IMR-90 (cell line): ENCODE measurements at regions not wholly inside any gene's neighbourhood (a gene's known extent, or its start where the extent isn't known, plus 50 kb on each side); places are given as distances from the start of the nearest gene placed in this dataset.

Source experiments
- ATAC-seq: fragments of 200-7000 bp; cut with Tn5 transposase; 2 replicates; pipeline ENCODE4 v1.9.1; 2020; ENCODE audit warnings: low read depth, mild to moderate bottlenecking, moderate library complexity
- BruUV-seq: library from RNA; stranded (reverse); fragments of 400-500 nt; replicated peaks from 2 replicates; lab custom pipeline; 2021; lab: Mats Ljungman, UMichigan
- CTCF ChIA-PET: fragments of 300-600 bp; formaldehyde crosslinking; extraction: SDS; loops from one replicate; lab custom pipeline; 2021; ENCODE audit warnings: antibody characterized with exemption; lab: Yijun Ruan, JAX
- POLR2A ChIA-PET: fragments of 300-600 bp; sonication (Branson Sonifier 250); formaldehyde crosslinking; loops from one replicate; lab custom pipeline; 2022; ENCODE audit warnings: antibody characterized with exemption; ENCODE audit not compliant: unreplicated experiment; lab: Charles Lee
- DNase-seq: peaks from one replicate; pipeline ENCODE4 v3.0.0; 2013
- H2AFZ ChIP-seq: replicated peaks from 2 replicates; pipeline ENCODE3; 2013; ENCODE audit warnings: low read length, mild to moderate bottlenecking; ENCODE audit not compliant: poor library complexity
- H2AK5ac ChIP-seq: 2 replicates; pipeline ENCODE4 v1.6.1; 2013; ENCODE audit warnings: low read depth, low read length, inconsistent platforms
- H2AK9ac ChIP-seq: replicated peaks from 2 replicates; pipeline ENCODE3; 2013; ENCODE audit warnings: mild to moderate bottlenecking, low read depth, low read length, moderate library complexity; ENCODE audit not compliant: poor library complexity
- H2BK120ac ChIP-seq: 2 replicates; pipeline ENCODE4 v1.6.1; 2013; ENCODE audit warnings: low read depth, low read length, inconsistent platforms
- H2BK15ac ChIP-seq: 3 replicates; pipeline ENCODE4 v1.6.1; 2013; ENCODE audit warnings: low read depth, low read length, inconsistent platforms
- H2BK20ac ChIP-seq: 2 replicates; pipeline ENCODE4 v1.6.1; 2013; ENCODE audit warnings: low read depth, mild to moderate bottlenecking, inconsistent platforms, low read length, moderate library complexity
- H2BK5ac ChIP-seq: 2 replicates; pipeline ENCODE4 v1.6.1; 2013; ENCODE audit warnings: mild to moderate bottlenecking, low read depth, low read length, inconsistent platforms; ENCODE audit not compliant: poor library complexity, severe bottlenecking
- H3K14ac ChIP-seq: replicated peaks from 2 replicates; pipeline ENCODE4 v1.6.1; 2013; ENCODE audit warnings: low read depth, low read length, inconsistent platforms
- H3K18ac ChIP-seq: 2 replicates; pipeline ENCODE4 v1.6.1; 2013; ENCODE audit warnings: low read depth, low read length, control low read depth
- H3K23ac ChIP-seq: 2 replicates; pipeline ENCODE4 v1.6.1; 2013; ENCODE audit warnings: low read depth, low read length, inconsistent platforms
- H3K27ac ChIP-seq: 2 replicates; pipeline ENCODE4 v1.5.1; 2013; ENCODE audit warnings: mild to moderate bottlenecking, control low read depth, low read length; ENCODE audit not compliant: insufficient read depth
- H3K27me3 ChIP-seq: 2 replicates; pipeline ENCODE4 v1.6.1; 2013; ENCODE audit warnings: low read length; ENCODE audit not compliant: control insufficient read depth, insufficient read depth
- H3K36me3 ChIP-seq: 2 replicates; pipeline ENCODE4 v1.6.1; 2013; ENCODE audit warnings: low read length, mixed read lengths; ENCODE audit not compliant: control insufficient read depth, insufficient read depth
- H3K4ac ChIP-seq: 2 replicates; pipeline ENCODE4 v1.6.1; 2013; ENCODE audit warnings: low read depth, low read length, inconsistent platforms
- H3K4me1 ChIP-seq: 2 replicates; pipeline ENCODE4 v1.6.1; 2013; ENCODE audit warnings: low read length, mixed read lengths; ENCODE audit not compliant: control insufficient read depth, insufficient read depth
- H3K4me2 ChIP-seq: 2 replicates; pipeline ENCODE4 v1.6.1; 2013; ENCODE audit warnings: low read depth, mild to moderate bottlenecking, control low read depth, low read length, moderate library complexity
- H3K4me3 ChIP-seq: 2 replicates; pipeline ENCODE4 v1.5.1; 2013; ENCODE audit warnings: low read depth, mild to moderate bottlenecking, control low read depth, low read length, moderate library complexity; ENCODE audit not compliant: insufficient read depth
- H3K56ac ChIP-seq: 2 replicates; pipeline ENCODE4 v1.6.1; 2013; ENCODE audit warnings: low read length, inconsistent platforms; ENCODE audit not compliant: insufficient read depth; ENCODE audit errors: extremely low read depth
- H3K79me1 ChIP-seq, 2 experiments: 2 replicates each; pipeline ENCODE4 v1.6.1; 2013; ENCODE audit warnings: low read length in 2 of 2, inconsistent platforms in 1 of 2, low read depth in 1 of 2
- H3K9ac ChIP-seq: 2 replicates; pipeline ENCODE4 v1.6.1; 2013; ENCODE audit warnings: low read depth, low read length, control low read depth
- H3K9me1 ChIP-seq: 2 replicates; pipeline ENCODE4 v1.6.1; 2013; ENCODE audit warnings: low read length, inconsistent platforms; ENCODE audit not compliant: insufficient read depth
- H3K9me3 ChIP-seq: 2 replicates; pipeline ENCODE4 v1.6.1; 2013; ENCODE audit warnings: low read length; ENCODE audit not compliant: control insufficient read depth, insufficient read depth
- H4K20me1 ChIP-seq: 2 replicates; pipeline ENCODE4 v1.6.1; 2013; ENCODE audit warnings: low read length, inconsistent platforms; ENCODE audit not compliant: insufficient read depth
- H4K5ac ChIP-seq: 2 replicates; pipeline ENCODE4 v1.6.1; 2013; ENCODE audit warnings: mild to moderate bottlenecking, low read depth, low read length, control low read depth
- H4K8ac ChIP-seq, 2 experiments: 2 replicates each; pipeline ENCODE4 v1.6.1; 2013; ENCODE audit warnings: low read depth in 2 of 2, low read length in 2 of 2, control low read depth in 1 of 2, inconsistent platforms in 1 of 2
- H4K91ac ChIP-seq: 2 replicates; pipeline ENCODE4 v1.6.1; 2013; ENCODE audit warnings: low read depth, low read length, inconsistent platforms; ENCODE audit not compliant: insufficient read depth
- BHLHE40 ChIP-seq: fragments of 150-350 bp; IDR thresholded peaks from 2 replicates; pipeline ENCODE4 v1.6.1; 2016; ENCODE audit warnings: mild to moderate bottlenecking, low read depth, low read length
- NFE2L2 ChIP-seq: fragments of 150-350 bp; IDR thresholded peaks from 2 replicates; pipeline ENCODE4 v1.6.1; 2016; ENCODE audit warnings: low read depth, mild to moderate bottlenecking, low read length
- RCOR1 ChIP-seq: IDR thresholded peaks from 2 replicates; pipeline ENCODE4 v1.6.1; 2012; ENCODE audit warnings: mild to moderate bottlenecking, low read length, improper control_type of control experiment; ENCODE audit not compliant: insufficient replicate concordance
- RFX5 ChIP-seq: IDR thresholded peaks from 2 replicates; pipeline ENCODE4 v1.8.0; 2012; ENCODE audit warnings: low read depth, mild to moderate bottlenecking, low read length, moderate library complexity
- WGBS, 2 experiments: methylation state at CpG; one replicate each; pipeline versions ENCODE4 v1.1.5 to v1.1.7; 2013; ENCODE audit warnings: missing lambda C conversion rate in 2 of 2; ENCODE audit not compliant: insufficient read length in 1 of 2; ENCODE audit errors: extremely low coverage in 2 of 2; 5-methylcytosine and 5-hydroxymethylcytosine counted together
- dilution Hi-C: fragments of 300-500 bp; cut with HindIII; formaldehyde crosslinking; loops from one replicate; pipeline ENCODE4 v1.14.3; 2018; ENCODE audit warnings: low sequenced_read_pairs; ENCODE audit not compliant: unreplicated experiment
- in situ Hi-C: fragments of 300-500 bp; cut with MboI; formaldehyde crosslinking; loops from 3 replicates; pipeline ENCODE4 v1.14.3; 2019; ENCODE audit warnings: low sequenced_read_pairs, inconsistent platforms, mixed read lengths
- intact Hi-C: fragments of 100-400 bp; cut with micrococcal nuclease; formaldehyde crosslinking; loops from 2 replicates; pipeline ENCODE4 v1.10.0; 2022

DNA sequence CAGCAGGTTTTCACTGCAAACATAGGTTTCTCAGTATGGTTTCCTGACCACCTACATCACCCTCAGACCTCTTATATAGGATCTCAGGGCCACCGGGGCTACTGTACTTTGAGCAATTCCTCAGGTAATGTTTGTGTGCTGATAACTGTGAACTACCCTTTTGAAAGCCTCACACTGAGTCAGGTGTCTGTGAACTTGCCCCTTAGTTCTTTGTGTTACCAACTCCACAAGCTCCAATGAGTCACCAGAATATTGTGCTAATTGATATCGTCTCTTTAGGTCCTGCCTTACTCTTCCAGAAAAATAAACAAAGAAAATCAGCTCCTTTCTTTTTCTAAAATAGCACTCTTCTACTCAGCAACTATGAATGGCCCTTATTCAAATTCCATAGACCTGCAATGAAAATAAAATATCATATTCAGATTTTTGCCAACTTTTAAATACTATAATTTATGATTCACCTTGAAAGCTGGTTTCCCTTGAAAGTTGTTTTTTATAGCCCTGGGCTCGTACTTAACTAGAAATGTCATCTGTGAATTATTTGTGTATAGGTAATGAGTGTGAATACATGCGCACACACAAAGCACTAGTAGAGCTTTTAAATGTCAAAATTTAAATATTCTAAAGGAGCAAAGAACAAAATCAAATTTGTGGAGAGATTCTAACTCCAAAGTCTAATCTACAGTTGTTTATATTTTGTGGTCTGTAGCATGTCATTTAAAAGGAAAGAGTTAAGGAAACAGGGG lies 88.1 kb upstream of the WARS2 start:
- H3K79me1 ChIP-seq = no peaks in the 10 kb centered on the region
- WGBS, 2 experiments = no CpG with 5 or more reads among the region's 4 CpGs
- no peak overlapping the region for H4K8ac ChIP-seq
- no peaks in the 10 kb centered on the region for H3K9me1 ChIP-seq
- H4K20me1 ChIP-seq = no peaks in the 10 kb centered on the region
- ChIA-PET CTCF (interaction anchor here (0.9 kb wide), 1 partner anchor 17 kb away, joined by 3 read pairs; no protein-coding TSS in a partner anchor), POLR2A (no interaction called here)
- no peak overlapping the region for H2AK9ac ChIP-seq
- in situ Hi-C loops (no loop called here), dilution Hi-C loops (no loop called here), intact Hi-C loops (no loop called here)
- TF ChIP-seq BHLHE40 (no peak), NFE2L2 (no peak), RCOR1 (no peak), RFX5 (no peak)
- H2BK20ac ChIP-seq = no peak overlapping the region
- H2BK5ac ChIP-seq = no peak overlapping the region
- no peak overlapping the region for H3K27ac ChIP-seq
- H3K4me3 ChIP-seq = no peak overlapping the region
- no peak overlapping the region for H3K4me2 ChIP-seq
- no peak overlapping the region for H3K56ac ChIP-seq
- no peak overlapping the region for H3K9ac ChIP-seq
- no peak overlapping the region for H3K14ac ChIP-seq
- ATAC-seq (no peak), DNase-seq (no peak)
- no peaks in the 10 kb centered on the region for H3K36me3 ChIP-seq
- H3K9me3 ChIP-seq = no peaks in the 10 kb centered on the region
- no peak overlapping the region for H3K18ac ChIP-seq
- H4K5ac ChIP-seq = no peak overlapping the region
- no TSS peak for BruUV-seq
- H3K4ac ChIP-seq = no peak overlapping the region
- no peak overlapping the region for H2AFZ ChIP-seq
- H2AK5ac ChIP-seq = no peak overlapping the region
- H4K91ac ChIP-seq = no peak overlapping the region
- H2BK120ac ChIP-seq = no peak overlapping the region
- H3K4me1 ChIP-seq = no peaks in the 10 kb centered on the region; the same call in 1 of the 2 replicates
- no peak overlapping the region for H2BK15ac ChIP-seq
- no peak overlapping the region for H3K23ac ChIP-seq
- no peaks in the 10 kb centered on the region for H3K27me3 ChIP-seq
